ENCODE measurements at regions not wholly inside any gene's neighbourhood (a gene's known extent, or its start where the extent isn't known, plus 50 kb on each side); places are given as distances from the start of the nearest gene placed in this dataset.

- no peak for TF ChIP-seq SPI1 (IDR thresholded peaks at IDR 0.05; ENCODE audit: borderline replicate concordance, low read depth)
- TF ChIP-seq REST (IDR thresholded peaks at IDR 0.05; ENCODE audit: insufficient replicate concordance, low read depth) = no peak
- TF ChIP-seq GABPA (IDR thresholded peaks at IDR 0.05; ENCODE audit: low read depth) = no peak
- no peak for TF ChIP-seq CTCF (IDR thresholded peaks at IDR 0.05; ENCODE audit: insufficient read depth, low read length)
- no peak for TF ChIP-seq POLR2AphosphoS5 (IDR thresholded peaks at IDR 0.05; ENCODE audit: low read depth)
- H3K4me3 ChIP-seq (replicated peaks; ENCODE audit: insufficient read depth, low read length) = no peak overlapping the region
- H3K27ac ChIP-seq (replicated peaks) = no peak overlapping the region
- DNase-seq (ENCODE audit: low read depth in 1 of 2, low spot score in 1 of 2) = no peak
- no peaks in the 10 kb centered on the region for H3K27me3 ChIP-seq (ENCODE audit: insufficient read depth, poor library complexity, severe bottlenecking)
Observed at GRCh38 chr2:60341151-60341550, 212.3 kb downstream of the BCL11A start.

- H3K4me3 ChIP-seq (replicated peaks; ENCODE audit: insufficient read depth, low read length) = no peak overlapping the region
- no peak for DNase-seq (ENCODE audit: low read depth in 1 of 2, low spot score in 1 of 2)
Observed at GRCh38 chr2:60339286-60339685, 214.2 kb downstream of the BCL11A start.

GRCh38 chr2:60337142-60337497 is 216.3 kb downstream of the BCL11A start:
- DNase-seq (ENCODE audit: low read depth in 1 of 2, low spot score in 1 of 2) = peak in 1 of 2 experiments; percentile 56
- peak overlapping the region; percentile 74 for H3K27ac ChIP-seq (replicated peaks)
- TF ChIP-seq POLR2AphosphoS5 (IDR thresholded peaks at IDR 0.05; ENCODE audit: low read depth) (no peak), REST (IDR thresholded peaks at IDR 0.05; ENCODE audit: insufficient replicate concordance, low read depth) (no peak), SPI1 (IDR thresholded peaks at IDR 0.05; ENCODE audit: borderline replicate concordance, low read depth) (no peak), GABPA (IDR thresholded peaks at IDR 0.05; ENCODE audit: low read depth) (no peak), CTCF (IDR thresholded peaks at IDR 0.05; ENCODE audit: insufficient read depth, low read length) (no peak)
- no peak overlapping the region for H3K4me3 ChIP-seq (replicated peaks; ENCODE audit: insufficient read depth, low read length)
- H3K27me3 ChIP-seq (ENCODE audit: insufficient read depth, poor library complexity, severe bottlenecking) = no peaks in the 10 kb centered on the region

More at GRCh38 chr2:60339286-60339685, 214.2 kb downstream of the BCL11A start:
- no peaks in the 10 kb centered on the region for H3K27me3 ChIP-seq (ENCODE audit: insufficient read depth, poor library complexity, severe bottlenecking)
- TF ChIP-seq REST (IDR thresholded peaks at IDR 0.05; ENCODE audit: insufficient replicate concordance, low read depth) = no peak
- no peak for TF ChIP-seq SPI1 (IDR thresholded peaks at IDR 0.05; ENCODE audit: borderline replicate concordance, low read depth)
- no peak for TF ChIP-seq CTCF (IDR thresholded peaks at IDR 0.05; ENCODE audit: insufficient read depth, low read length)
- no peak for TF ChIP-seq POLR2AphosphoS5 (IDR thresholded peaks at IDR 0.05; ENCODE audit: low read depth)
- TF ChIP-seq GABPA (IDR thresholded peaks at IDR 0.05; ENCODE audit: low read depth) = no peak
- no peak overlapping the region for H3K27ac ChIP-seq (replicated peaks)

All from HL-60 (cell line).